ENCODE measurements at regions not wholly inside any gene's neighbourhood (a gene's known extent, or its start where the extent isn't known, plus 50 kb on each side); places are given as distances from the start of the nearest gene placed in this dataset.
"Not testable (repeated sequence)": the region's sequence is repeated elsewhere in the genome, so short reads cannot be mapped to it uniquely, and the experiment has no call there.

DNA sequence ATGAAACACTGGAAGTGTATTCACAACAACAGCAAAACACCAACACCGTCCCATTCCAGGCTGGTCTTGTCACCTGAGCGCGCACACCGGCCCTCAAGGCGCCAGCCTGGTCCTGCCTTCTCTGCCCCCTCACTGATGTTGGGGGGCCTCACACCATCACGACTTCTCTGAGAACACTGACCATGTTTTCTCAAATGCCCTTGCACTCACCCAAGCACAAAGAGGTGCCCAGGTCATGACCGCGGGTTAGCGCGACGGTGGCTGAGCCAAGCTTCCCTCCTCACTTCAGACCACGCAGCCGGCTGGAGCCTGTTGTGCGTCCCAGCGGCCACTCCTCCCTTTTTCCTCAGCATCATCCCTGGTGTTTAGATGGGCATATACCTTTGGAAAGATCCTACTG, 101.3 kb upstream of the SALL3 start:
- Histone ChIP-seq H3K4me3 (no peak overlapping the region), H3K9me3 (peaks cover 0 to 2% (median 0%) of the 10 kb centered on the region in 8 donors), H3K36me3 (no peaks in the 10 kb centered on the region), H3K27ac (no peak overlapping the region), H3K27me3 (replicated peaks in 1 of 7) (peaks cover 0 to 37% (median 0%) of the 10 kb centered on the region in 7 donors), H3K4me1 (no peaks in the 10 kb centered on the region)
- 88 to 94% (median 91%) methylated on average over 15 of the region's 15 CpGs for WGBS, 5 donors
- intact Hi-C loops (cut with DNase I; ENCODE audit: low total_unique reads) = loop anchor here (10.0 kb wide), 1 partner anchor 366 kb away; no protein-coding TSS in a partner anchor
- TF ChIP-seq POLR2AphosphoS5 (IDR thresholded peaks at IDR 0.05) = no peak
- no peak for TF ChIP-seq POLR2A (IDR thresholded peaks at IDR 0.05)
- TF ChIP-seq, protein P1, sequence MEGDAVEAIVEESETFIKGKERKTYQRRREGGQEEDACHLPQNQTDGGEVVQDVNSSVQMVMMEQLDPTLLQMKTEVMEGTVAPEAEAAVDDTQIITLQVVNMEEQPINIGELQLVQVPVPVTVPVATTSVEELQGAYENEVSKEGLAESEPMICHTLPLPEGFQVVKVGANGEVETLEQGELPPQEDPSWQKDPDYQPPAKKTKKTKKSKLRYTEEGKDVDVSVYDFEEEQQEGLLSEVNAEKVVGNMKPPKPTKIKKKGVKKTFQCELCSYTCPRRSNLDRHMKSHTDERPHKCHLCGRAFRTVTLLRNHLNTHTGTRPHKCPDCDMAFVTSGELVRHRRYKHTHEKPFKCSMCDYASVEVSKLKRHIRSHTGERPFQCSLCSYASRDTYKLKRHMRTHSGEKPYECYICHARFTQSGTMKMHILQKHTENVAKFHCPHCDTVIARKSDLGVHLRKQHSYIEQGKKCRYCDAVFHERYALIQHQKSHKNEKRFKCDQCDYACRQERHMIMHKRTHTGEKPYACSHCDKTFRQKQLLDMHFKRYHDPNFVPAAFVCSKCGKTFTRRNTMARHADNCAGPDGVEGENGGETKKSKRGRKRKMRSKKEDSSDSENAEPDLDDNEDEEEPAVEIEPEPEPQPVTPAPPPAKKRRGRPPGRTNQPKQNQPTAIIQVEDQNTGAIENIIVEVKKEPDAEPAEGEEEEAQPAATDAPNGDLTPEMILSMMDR (IDR thresholded peaks at IDR 0.05 in 8 of 11, conservative IDR thresholded peaks at IDR 0.05 in 3 of 11) = no peak
- no peak for DNase-seq

DNA sequence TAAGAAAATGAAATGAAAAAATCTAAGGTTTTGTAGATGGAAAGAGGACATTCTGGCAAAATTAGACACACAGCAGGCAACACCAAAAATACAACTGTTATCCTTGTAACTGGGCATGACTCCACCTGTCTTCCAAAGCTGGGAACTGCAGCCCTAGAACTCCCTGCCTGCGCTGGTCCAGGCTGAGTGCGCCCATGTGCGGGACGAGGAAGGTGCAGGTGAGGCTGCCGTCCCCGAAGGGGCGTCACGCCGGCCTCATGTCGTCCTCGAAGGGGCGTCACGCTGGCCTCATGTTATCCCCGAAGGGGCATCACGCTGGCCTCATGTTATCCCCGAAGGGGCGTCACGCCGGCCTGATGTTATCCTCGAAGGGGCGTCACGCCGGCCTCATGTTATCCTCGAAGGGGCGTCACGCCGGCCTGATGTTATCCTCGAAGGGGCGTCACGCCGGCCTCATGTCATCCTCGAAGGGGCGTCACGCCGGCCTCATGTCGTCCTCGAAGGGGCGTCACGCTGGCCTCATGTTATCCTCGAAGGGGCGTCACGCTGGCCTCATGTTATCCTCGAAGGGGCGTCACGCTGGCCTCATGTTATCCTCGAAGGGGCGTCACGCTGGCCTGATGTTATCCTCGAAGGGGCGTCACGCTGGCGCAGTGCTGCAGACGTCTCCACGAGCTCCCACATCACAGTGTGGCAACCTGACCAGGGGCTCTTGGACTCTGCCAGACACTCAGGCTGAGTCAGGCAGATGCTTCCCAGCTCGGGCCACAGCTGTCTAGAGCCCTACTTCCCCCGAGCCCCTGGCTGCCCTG, 100.3 kb upstream of the SALL3 start:
- H3K27me3 ChIP-seq (replicated peaks in 1 of 7) = peaks cover 0 to 34% (median 0%) of the 10 kb centered on the region in 7 donors
- not testable (repeated sequence) for DNase-seq, H3K27ac ChIP-seq, H3K4me1 ChIP-seq, H3K9me3 ChIP-seq, H3K4me3 ChIP-seq, H3K36me3 ChIP-seq
- intact Hi-C loops (cut with DNase I; ENCODE audit: low total_unique reads) = loop anchor here (10.0 kb wide), 1 partner anchor 366 kb away; no protein-coding TSS in a partner anchor
- TF ChIP-seq, protein P1 (IDR thresholded peaks at IDR 0.05 in 8 of 11, conservative IDR thresholded peaks at IDR 0.05 in 3 of 11) = peak in 5 of 11 experiments; percentile 27 to 52 (median 47)
- WGBS, 5 donors = 84 to 92% (median 89%) methylated on average over 56 of the region's 56 CpGs

DNA sequence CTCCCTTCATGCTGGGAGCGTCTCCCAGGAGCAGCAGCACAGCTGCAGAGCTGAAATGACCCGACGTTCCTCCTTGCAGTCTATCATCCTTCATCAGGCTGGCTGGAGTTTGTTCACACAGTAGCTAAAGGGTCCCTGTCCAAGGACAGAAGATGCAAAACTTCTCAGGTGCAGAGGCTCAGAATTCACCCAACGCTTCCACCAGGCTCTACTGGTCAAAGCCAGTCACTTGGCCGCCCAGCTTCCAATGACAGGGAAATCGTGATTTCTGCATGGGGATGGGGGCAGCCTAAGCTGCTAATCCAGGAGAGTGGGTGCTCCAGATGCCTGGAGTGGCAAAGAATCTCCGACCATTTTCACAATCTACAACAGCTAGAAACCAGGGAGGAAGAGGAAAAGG, 97.0 kb upstream of the SALL3 start:
- H3K36me3 ChIP-seq = no peaks in the 10 kb centered on the region
- 74 to 82% (median 79%) methylated on average over 7 of the region's 7 CpGs for WGBS, 5 donors
- H3K27me3 ChIP-seq (replicated peaks in 1 of 7) = peaks cover 0 to 4% (median 0%) of the 10 kb centered on the region in 7 donors
- peaks cover 0 to 42% (median 36%) of the 10 kb centered on the region in 8 donors for H3K9me3 ChIP-seq
- TF ChIP-seq POLR2A (IDR thresholded peaks at IDR 0.05) (no peak), POLR2AphosphoS5 (IDR thresholded peaks at IDR 0.05) (no peak)
- TF ChIP-seq, protein P1 (IDR thresholded peaks at IDR 0.05 in 8 of 11, conservative IDR thresholded peaks at IDR 0.05 in 3 of 11) = no peak
- H3K4me3 ChIP-seq = no peak overlapping the region
- H3K4me1 ChIP-seq = no peaks in the 10 kb centered on the region
- intact Hi-C loops (cut with DNase I; ENCODE audit: low total_unique reads) = no loop called here
- no peak overlapping the region for H3K27ac ChIP-seq
- DNase-seq = no peak

DNA sequence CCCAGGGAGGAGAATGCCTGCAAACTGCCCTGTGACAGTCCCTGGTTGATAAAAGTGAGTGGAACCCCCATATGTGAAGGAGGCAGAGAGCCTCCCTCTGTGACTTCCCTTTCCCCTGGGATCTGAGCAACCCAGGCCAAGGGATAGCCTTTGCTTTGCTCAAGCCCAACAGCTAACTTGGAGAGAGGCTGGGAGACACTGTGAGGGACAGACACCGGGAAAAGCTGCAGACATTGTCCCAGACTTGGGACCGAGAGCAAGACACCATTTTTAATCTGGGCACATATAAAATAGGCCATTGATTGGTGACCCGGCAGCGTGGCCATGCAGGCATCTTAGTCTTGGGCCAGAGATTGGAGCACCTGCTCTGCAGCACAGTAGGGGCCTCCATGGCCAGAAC, 96.1 kb upstream of the SALL3 start:
- Histone ChIP-seq H3K36me3 (no peaks in the 10 kb centered on the region), H3K27me3 (replicated peaks in 1 of 7) (peaks cover 0 to 4% (median 0%) of the 10 kb centered on the region in 7 donors), H3K4me1 (no peaks in the 10 kb centered on the region), H3K4me3 (no peak overlapping the region), H3K9me3 (peaks cover 1 to 51% (median 45%) of the 10 kb centered on the region in 8 donors), H3K27ac (no peak overlapping the region)
- WGBS, 5 donors = 85 to 96% (median 90%) methylated on average over 2 to 4 of the region's 4 CpGs
- TF ChIP-seq POLR2AphosphoS5 (IDR thresholded peaks at IDR 0.05) (no peak), POLR2A (IDR thresholded peaks at IDR 0.05) (no peak)
- TF ChIP-seq, protein P1 (IDR thresholded peaks at IDR 0.05 in 8 of 11, conservative IDR thresholded peaks at IDR 0.05 in 3 of 11) = no peak
- no peak for DNase-seq
- intact Hi-C loops (cut with DNase I; ENCODE audit: low total_unique reads) = no loop called here

All from spleen (tissue), 11 donors.